ENCODE measurements at regions not wholly inside any gene's neighbourhood (a gene's known extent, or its start where the extent isn't known, plus 50 kb on each side); places are given as distances from the start of the nearest gene placed in this dataset.

- intact Hi-C loops (cut with micrococcal nuclease) (no loop called here), dilution Hi-C loops (cut with MboI; ENCODE audit: extremely low pct_ligation_motif_present, low sequenced_read_pairs) (no loop called here)
- ChIA-PET POLR2A (no interaction called here), CTCF (no interaction called here)
- no peak overlapping the region for H3K27ac ChIP-seq (ENCODE audit: insufficient read depth, low read depth, low read length)
- no peaks in the 10 kb centered on the region for H3K27me3 ChIP-seq (ENCODE audit: control insufficient read depth in 2 of 2, insufficient read depth in 2 of 2, low read length in 2 of 2)
- no peaks in the 10 kb centered on the region for H3K36me3 ChIP-seq (ENCODE audit: control insufficient read depth in 2 of 2, extremely low read depth in 1 of 2, insufficient read depth in 2 of 2, low read length in 2 of 2)
- H3K4me1 ChIP-seq (ENCODE audit: control insufficient read depth, extremely low read depth, insufficient read depth, low read length), result no peaks in the 10 kb centered on the region
- no peaks in the 10 kb centered on the region for H4K20me1 ChIP-seq (replicated peaks; ENCODE audit: control insufficient read depth, extremely low read depth, insufficient read depth, low read length)
- no peak for DNase-seq (ENCODE audit: low read depth, low spot score)
- H3K4me2 ChIP-seq (ENCODE audit: insufficient read depth, low read length), result no peak overlapping the region
- TF ChIP-seq EZH2 (IDR thresholded peaks at IDR 0.05; ENCODE audit: borderline replicate concordance, low read depth, low read length, severe bottlenecking) (no peak), FOS (IDR thresholded peaks at IDR 0.05; ENCODE audit: borderline replicate concordance, insufficient read depth, low read length) (no peak), JUN (IDR thresholded peaks at IDR 0.05; ENCODE audit: borderline replicate concordance, insufficient read depth, insufficient read length, low read depth) (no peak), MYC (IDR thresholded peaks at IDR 0.05; ENCODE audit: low read depth, low read length) (no peak), MAX (IDR thresholded peaks at IDR 0.05; ENCODE audit: insufficient read depth, insufficient read length) (no peak), GATA2 (IDR thresholded peaks at IDR 0.05; ENCODE audit: insufficient read depth, insufficient read length, low read depth, low read length) (no peak), POLR2A (IDR thresholded peaks at IDR 0.05; ENCODE audit: low read depth, low read length) (no peak), POLR2AphosphoS5 (IDR thresholded peaks at IDR 0.05; ENCODE audit: insufficient read depth, low read depth, low read length) (no peak), CTCF (IDR thresholded peaks at IDR 0.05; ENCODE audit: extremely low read depth in 1 of 2, insufficient read depth in 1 of 2, low read depth in 1 of 2, low read length in 2 of 2) (no peak)
- no peak for FAIRE-seq
- H3K9me1 ChIP-seq (replicated peaks; ENCODE audit: control insufficient read depth, extremely low read depth, insufficient read depth, low read length), result no peaks in the 10 kb centered on the region
- BruUV-seq (replicated peaks), result no TSS peak
- H3K9me3 ChIP-seq (replicated peaks; ENCODE audit: control insufficient read depth, insufficient read depth, low read length), result peaks cover 6% of the 10 kb centered on the region
- H3K79me2 ChIP-seq (ENCODE audit: control insufficient read depth, insufficient read depth, low read length), result no peaks in the 10 kb centered on the region
- H3K4me3 ChIP-seq (replicated peaks in 1 of 3; ENCODE audit: insufficient read depth in 1 of 3, low read depth in 1 of 3, low read length in 3 of 3), result no peak overlapping the region
- no peak overlapping the region for H3K9ac ChIP-seq (replicated peaks; ENCODE audit: extremely low read depth, insufficient read depth, low read length)
- H2AFZ ChIP-seq (ENCODE audit: low read depth, low read length), result no peak overlapping the region
These were observed 699.0 kb downstream of the FGF9 start for GRCh38 chr13:22369840-22370239.

Data from endothelial cell of umbilical vein (primary cell).